ENCODE measurements at regions not wholly inside any gene's neighbourhood (a gene's known extent, or its start where the extent isn't known, plus 50 kb on each side); places are given as distances from the start of the nearest gene placed in this dataset.

DNA sequence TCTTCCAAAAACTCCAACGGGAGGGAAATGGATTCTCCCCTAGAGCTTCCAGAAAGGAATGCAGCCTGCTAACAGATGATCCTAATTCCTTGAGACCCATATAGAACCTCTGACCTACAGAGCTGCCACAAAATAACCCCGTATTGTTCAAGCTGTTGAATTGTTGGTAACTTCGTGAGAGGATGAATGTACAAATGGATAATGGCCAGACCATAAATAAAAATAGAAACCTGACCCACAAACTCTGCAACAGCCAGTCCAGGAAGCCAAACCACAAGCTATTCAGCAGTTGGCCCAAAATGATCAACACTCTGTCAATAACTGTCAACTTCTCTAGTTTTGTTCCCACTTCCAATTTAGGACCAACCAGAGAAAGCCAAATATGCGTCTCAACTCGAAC lies 414.0 kb upstream of the ZNF717 start (continued):
- TF ChIP-seq, protein P1, sequence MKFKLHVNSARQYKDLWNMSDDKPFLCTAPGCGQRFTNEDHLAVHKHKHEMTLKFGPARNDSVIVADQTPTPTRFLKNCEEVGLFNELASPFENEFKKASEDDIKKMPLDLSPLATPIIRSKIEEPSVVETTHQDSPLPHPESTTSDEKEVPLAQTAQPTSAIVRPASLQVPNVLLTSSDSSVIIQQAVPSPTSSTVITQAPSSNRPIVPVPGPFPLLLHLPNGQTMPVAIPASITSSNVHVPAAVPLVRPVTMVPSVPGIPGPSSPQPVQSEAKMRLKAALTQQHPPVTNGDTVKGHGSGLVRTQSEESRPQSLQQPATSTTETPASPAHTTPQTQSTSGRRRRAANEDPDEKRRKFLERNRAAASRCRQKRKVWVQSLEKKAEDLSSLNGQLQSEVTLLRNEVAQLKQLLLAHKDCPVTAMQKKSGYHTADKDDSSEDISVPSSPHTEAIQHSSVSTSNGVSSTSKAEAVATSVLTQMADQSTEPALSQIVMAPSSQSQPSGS (CRISPR knock-in tag; IDR thresholded peaks at IDR 0.05), result no peak
- TF ChIP-seq CREBBP (IDR thresholded peaks at IDR 0.05; ENCODE audit: low read depth, low read length), result no peak

DNA sequence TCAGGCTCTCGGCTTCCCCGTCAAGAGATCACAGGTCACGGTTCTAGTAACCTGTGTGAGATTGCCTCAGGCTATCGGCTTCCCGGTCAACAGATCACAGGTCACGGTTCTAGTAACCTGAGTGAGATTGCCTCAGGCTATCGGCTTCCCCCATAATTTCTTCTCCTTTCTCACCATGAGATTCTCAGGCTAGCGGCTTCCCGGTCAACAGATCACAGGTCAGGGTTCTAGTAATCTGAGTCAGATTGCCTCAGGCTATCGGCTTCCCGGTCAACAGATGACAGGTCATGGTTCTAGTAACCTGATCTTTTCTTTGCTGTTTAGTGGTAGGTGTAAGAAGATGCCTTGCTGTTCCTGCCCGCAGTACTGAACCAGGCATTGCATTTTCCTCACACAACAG lies 418.2 kb upstream of the ZNF717 start:
- Histone ChIP-seq H3K9ac (ENCODE audit: insufficient read depth in 1 of 2, low read depth in 2 of 2, low read length in 2 of 2) (no peak overlapping the region), H3K36me3 (ENCODE audit: control insufficient read depth, insufficient read depth, low read length) (no peaks in the 10 kb centered on the region), H3K4me1 (replicated peaks in 1 of 2; ENCODE audit: control insufficient read depth in 2 of 2, insufficient read depth in 2 of 2, low read length in 2 of 2) (no peaks in the 10 kb centered on the region), H3K27me3 (ENCODE audit: control insufficient read depth in 2 of 2, insufficient read depth in 2 of 2, low read length in 2 of 2) (no peaks in the 10 kb centered on the region), H3K4me3 (no peak overlapping the region), H3K79me2 (ENCODE audit: control insufficient read depth, insufficient read depth, low read length) (no peaks in the 10 kb centered on the region), H3K27ac (ENCODE audit: extremely low read depth, low read depth, low read length) (no peak overlapping the region), H3K9me1 (ENCODE audit: control insufficient read depth, insufficient read depth, low read length) (no peaks in the 10 kb centered on the region), H4K20me1 (replicated peaks; ENCODE audit: control insufficient read depth, insufficient read depth, low read length) (no peaks in the 10 kb centered on the region), H3K4me2 (ENCODE audit: insufficient read depth, low read length) (no peak overlapping the region), H2AFZ (ENCODE audit: low read depth, low read length) (no peak overlapping the region), H3K9me3 (replicated peaks; ENCODE audit: control insufficient read depth, insufficient read depth, low read depth, low read length) (no peaks in the 10 kb centered on the region)
- FAIRE-seq (no peak), DNase-seq (ENCODE audit: extremely low read depth in 1 of 4, low spot score in 3 of 4) (no peak), ATAC-seq (no peak)
- in situ Hi-C loops (cut with MboI), result no loop called here
- POLR2A ChIA-PET, result no interaction called here
- 0% methylated on average over 12 of the region's 12 CpGs for WGBS (ENCODE audit: insufficient coverage, low coverage, missing lambda C conversion rate)
- CTCF ChIA-PET (ENCODE audit: low intra/inter-chr PET ratio), result no interaction called here
- BruUV-seq (replicated peaks), result no TSS peak
- intact Hi-C loops (cut with micrococcal nuclease), result no loop called here
- no peak for TF ChIP-seq RCOR1 (IDR thresholded peaks at IDR 0.05; ENCODE audit: borderline replicate concordance in 1 of 2, low read depth in 2 of 2, low read length in 2 of 2)
- TF ChIP-seq KDM4B (IDR thresholded peaks at IDR 0.05; ENCODE audit: borderline replicate concordance in 2 of 2, low read depth in 1 of 2), result no peak

Measured in K562 (cell line).